ENCODE measurements at regions not wholly inside any gene's neighbourhood (a gene's known extent, or its start where the extent isn't known, plus 50 kb on each side); places are given as distances from the start of the nearest gene placed in this dataset.

GRCh38 chr13:74567485-74567884, 433.3 kb upstream of the KLF12 start:
- intact Hi-C loops (cut with DNase I; ENCODE audit: low total_unique reads), result no loop called here
- H3K36me3 ChIP-seq, result no peaks in the 10 kb centered on the region
- 82 to 94% (median 88%) methylated on average over 3 of the region's 3 CpGs for WGBS, 5 donors

GRCh38 chr13:74562381-74562780, 428.2 kb upstream of the KLF12 start:
- TF ChIP-seq POLR2AphosphoS5 (IDR thresholded peaks at IDR 0.05) (no peak), CTCF (IDR thresholded peaks at IDR 0.05 in 8 of 11, conservative IDR thresholded peaks at IDR 0.05 in 3 of 11) (no peak), POLR2A (IDR thresholded peaks at IDR 0.05) (no peak)

More at GRCh38 chr13:74567485-74567884, 433.3 kb upstream of the KLF12 start:
- TF ChIP-seq POLR2A (IDR thresholded peaks at IDR 0.05), result no peak
- TF ChIP-seq CTCF (IDR thresholded peaks at IDR 0.05 in 8 of 11, conservative IDR thresholded peaks at IDR 0.05 in 3 of 11), result no peak
- Histone ChIP-seq H3K9me3 (no peaks in the 10 kb centered on the region), H3K4me1 (no peaks in the 10 kb centered on the region), H3K4me3 (no peak overlapping the region), H3K27ac (no peak overlapping the region), H3K27me3 (replicated peaks in 1 of 7) (no peaks in the 10 kb centered on the region)
- no peak for DNase-seq

GRCh38 chr13:74561155-74561554, 427.0 kb upstream of the KLF12 start:
- no peak overlapping the region for H3K4me3 ChIP-seq
- H3K27ac ChIP-seq, result no peak overlapping the region
- H3K27me3 ChIP-seq (replicated peaks in 1 of 7), result no peaks in the 10 kb centered on the region
- H3K36me3 ChIP-seq, result no peaks in the 10 kb centered on the region
- H3K9me3 ChIP-seq, result no peaks in the 10 kb centered on the region
- no peak for DNase-seq
- TF ChIP-seq POLR2A (IDR thresholded peaks at IDR 0.05) (no peak), POLR2AphosphoS5 (IDR thresholded peaks at IDR 0.05) (no peak), CTCF (IDR thresholded peaks at IDR 0.05 in 8 of 11, conservative IDR thresholded peaks at IDR 0.05 in 3 of 11) (no peak)
- intact Hi-C loops (cut with DNase I; ENCODE audit: low total_unique reads), result no loop called here
- H3K4me1 ChIP-seq, result no peaks in the 10 kb centered on the region

More at GRCh38 chr13:74562381-74562780, 428.2 kb upstream of the KLF12 start:
- Histone ChIP-seq H3K9me3 (no peaks in the 10 kb centered on the region), H3K27ac (no peak overlapping the region), H3K4me3 (no peak overlapping the region), H3K36me3 (no peaks in the 10 kb centered on the region), H3K27me3 (replicated peaks in 1 of 7) (no peaks in the 10 kb centered on the region), H3K4me1 (no peaks in the 10 kb centered on the region)
- WGBS, 5 donors, result 81 to 100% (median 89%) methylated on average over 1 of the region's 1 CpG
- intact Hi-C loops (cut with DNase I; ENCODE audit: low total_unique reads), result no loop called here
- no peak for DNase-seq

GRCh38 chr13:74560325-74560724, 426.1 kb upstream of the KLF12 start:
- WGBS, 5 donors, result 68 to 82% (median 73%) methylated on average over 4 of the region's 4 CpGs
- no peak for DNase-seq

More at GRCh38 chr13:74560325-74560724, 426.1 kb upstream of the KLF12 start:
- no peaks in the 10 kb centered on the region for H3K4me1 ChIP-seq
- no peak for TF ChIP-seq POLR2A (IDR thresholded peaks at IDR 0.05)
- no peak for TF ChIP-seq POLR2AphosphoS5 (IDR thresholded peaks at IDR 0.05)
- no peak for TF ChIP-seq CTCF (IDR thresholded peaks at IDR 0.05 in 8 of 11, conservative IDR thresholded peaks at IDR 0.05 in 3 of 11)
- H3K9me3 ChIP-seq, result no peaks in the 10 kb centered on the region
- H3K36me3 ChIP-seq, result no peaks in the 10 kb centered on the region
- no peaks in the 10 kb centered on the region for H3K27me3 ChIP-seq (replicated peaks in 1 of 7)
- intact Hi-C loops (cut with DNase I; ENCODE audit: low total_unique reads), result no loop called here
- H3K4me3 ChIP-seq, result no peak overlapping the region
- H3K27ac ChIP-seq, result no peak overlapping the region

Data from spleen (tissue), 11 donors.